ENCODE measurements at regions not wholly inside any gene's neighbourhood (a gene's known extent, or its start where the extent isn't known, plus 50 kb on each side); places are given as distances from the start of the nearest gene placed in this dataset.

- DNase-seq = no peak
These were observed 670.6 kb downstream of the PTPRU start for GRCh38 chr1:29906927-29907326.

DNA sequence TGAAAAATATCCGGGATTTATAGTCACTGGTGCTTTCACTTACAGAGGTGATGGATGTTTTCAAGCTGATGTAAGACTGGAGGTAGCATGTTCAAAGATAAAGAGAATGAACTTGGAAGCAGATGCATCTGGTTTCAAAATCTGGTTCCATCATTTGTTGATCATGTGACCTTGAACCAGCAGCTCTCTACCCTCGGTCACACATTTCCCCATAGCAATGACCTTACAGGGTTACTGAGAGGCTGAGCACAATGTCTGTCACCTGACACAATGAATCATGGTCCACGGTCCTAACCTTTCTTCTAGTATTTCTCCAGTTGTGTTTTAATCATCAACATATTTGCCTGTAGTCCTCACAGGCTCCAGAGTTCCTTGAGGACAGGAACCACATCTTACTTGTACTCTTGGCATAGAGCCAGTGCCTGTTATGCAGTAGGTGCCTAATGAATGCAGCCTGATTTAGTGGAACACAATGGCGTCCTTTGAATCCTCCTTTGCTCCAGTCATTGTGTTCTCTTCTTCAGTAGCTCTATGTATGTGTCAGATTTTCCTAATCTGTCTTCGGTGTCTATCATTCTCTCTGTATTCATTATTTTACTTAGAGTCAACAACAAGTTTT is 667.3 kb downstream of the PTPRU start:
- no peak for DNase-seq

GRCh38 chr1:29901624-29902325 is 665.5 kb downstream of the PTPRU start:
- DNase-seq = no peak

GRCh38 chr1:29900712-29901111 is 664.4 kb downstream of the PTPRU start:
- DNase-seq = no peak

- DNase-seq = no peak
These were observed 663.9 kb downstream of the PTPRU start for GRCh38 chr1:29900104-29900679.

GRCh38 chr1:29896791-29897714 is 660.7 kb downstream of the PTPRU start:
- DNase-seq = peak; percentile 8

GRCh38 chr1:29896300-29896699 is 660.0 kb downstream of the PTPRU start:
- no peak for DNase-seq

DNA sequence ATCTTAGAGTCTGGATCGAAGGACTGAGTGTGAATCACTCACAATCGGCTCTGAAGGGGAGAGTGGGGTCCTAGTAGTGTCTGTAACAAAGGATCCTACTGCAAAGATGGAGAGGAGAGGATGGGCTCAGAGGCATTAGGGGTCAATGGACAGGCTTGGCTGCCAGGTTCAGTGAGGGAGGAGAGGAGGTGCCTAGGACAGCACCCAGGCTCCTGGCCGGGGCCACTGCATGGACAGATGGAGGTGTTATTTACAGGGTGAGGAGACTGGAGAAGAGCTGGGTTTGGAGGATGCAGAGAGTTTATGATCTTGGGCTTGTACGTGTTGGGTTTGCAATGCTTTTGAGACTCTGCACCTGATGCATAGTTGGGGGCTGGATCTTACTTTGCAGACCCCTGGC is 658.9 kb downstream of the PTPRU start:
- DNase-seq = no peak

DNA sequence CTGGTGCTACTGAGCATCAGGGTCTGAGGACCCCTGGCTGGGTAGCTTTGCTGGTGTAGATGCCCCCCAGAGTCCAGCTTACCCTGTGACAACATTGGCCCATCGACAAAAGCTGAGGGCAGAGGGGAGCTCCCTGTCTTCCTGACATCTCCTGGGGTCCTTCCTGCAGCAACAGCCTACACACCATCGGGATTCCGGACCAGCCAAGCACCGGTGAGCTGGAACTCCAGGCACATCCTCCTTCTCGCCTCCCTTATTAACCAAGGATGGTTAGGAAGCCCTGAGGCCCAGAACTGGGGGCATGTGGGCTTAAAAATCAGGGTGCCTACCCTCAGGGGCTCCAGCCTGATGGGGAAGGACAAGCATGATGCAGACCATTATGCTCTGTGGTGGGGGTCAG is 658.0 kb downstream of the PTPRU start:
- DNase-seq = no peak

DNA sequence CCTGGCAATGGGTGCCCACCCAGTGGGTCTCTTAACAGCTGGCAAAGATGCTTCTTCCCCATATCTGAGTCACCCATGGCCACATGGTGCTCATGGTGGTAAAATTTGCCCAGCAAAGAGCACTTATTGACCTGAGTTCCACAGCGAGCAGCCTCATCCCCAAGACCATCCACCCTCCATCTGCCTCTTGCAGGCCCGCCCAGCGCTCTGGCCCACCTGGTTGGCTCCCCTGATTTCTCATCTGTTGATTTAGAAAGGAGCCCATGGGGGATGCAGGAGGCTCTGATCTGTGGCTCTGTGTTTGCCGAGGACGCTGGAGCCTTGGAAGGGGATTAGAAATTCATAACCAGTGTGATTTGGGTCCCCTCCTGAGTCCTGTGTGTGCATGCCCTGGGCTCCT is 657.5 kb downstream of the PTPRU start:
- DNase-seq = no peak

DNA sequence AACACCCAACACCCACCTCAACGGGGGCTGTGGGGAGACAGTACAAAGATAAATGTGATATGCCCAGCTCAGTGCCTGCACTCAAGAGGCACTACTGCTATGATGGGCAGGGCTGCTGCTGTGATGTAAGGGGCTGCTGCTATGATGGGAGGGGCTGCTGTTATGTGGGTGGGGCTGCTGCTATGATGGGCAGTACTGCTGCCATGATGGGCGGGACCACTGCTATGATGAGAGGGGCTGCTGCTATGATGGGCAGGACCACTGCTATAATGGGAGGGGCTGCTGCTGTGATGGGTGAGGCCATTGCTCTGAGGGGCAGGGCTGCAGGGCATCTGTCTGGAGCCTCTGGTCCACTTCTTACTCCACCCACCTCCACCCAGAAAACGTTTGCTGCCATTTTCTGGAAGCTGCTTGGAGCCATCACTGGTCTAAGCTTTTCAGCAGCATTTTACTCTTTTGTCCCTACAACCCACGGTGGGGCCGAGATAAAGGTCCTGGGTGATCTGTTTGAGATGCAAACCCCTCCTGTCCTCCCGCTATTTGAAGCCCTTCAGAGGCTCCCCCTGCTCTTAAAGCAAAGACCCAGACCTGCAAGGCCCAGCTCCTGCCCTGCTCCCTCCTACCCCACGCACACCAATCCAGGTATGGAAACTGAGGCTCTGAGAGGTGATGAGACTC is 656.9 kb downstream of the PTPRU start:
- DNase-seq = peak; percentile 3

DNA sequence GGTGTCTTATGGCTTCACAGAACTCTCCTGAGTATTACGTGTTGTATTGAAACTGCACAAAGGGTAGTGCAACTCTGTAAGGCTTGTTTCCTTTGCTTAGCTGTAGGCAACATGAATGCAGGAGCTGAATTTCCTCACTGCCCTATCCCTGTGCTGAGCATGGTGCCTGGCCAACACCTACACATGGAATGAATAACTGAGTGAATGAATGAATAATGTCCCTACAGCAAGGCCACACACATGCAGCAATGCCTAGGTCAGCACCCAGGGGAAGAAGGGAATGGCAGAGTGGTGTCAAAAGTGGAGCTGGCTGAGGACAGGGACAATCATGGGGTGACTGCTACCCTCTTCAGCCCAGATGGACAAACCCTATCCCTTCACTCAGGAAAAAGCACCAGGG is 655.9 kb downstream of the PTPRU start:
- no peak for DNase-seq

DNA sequence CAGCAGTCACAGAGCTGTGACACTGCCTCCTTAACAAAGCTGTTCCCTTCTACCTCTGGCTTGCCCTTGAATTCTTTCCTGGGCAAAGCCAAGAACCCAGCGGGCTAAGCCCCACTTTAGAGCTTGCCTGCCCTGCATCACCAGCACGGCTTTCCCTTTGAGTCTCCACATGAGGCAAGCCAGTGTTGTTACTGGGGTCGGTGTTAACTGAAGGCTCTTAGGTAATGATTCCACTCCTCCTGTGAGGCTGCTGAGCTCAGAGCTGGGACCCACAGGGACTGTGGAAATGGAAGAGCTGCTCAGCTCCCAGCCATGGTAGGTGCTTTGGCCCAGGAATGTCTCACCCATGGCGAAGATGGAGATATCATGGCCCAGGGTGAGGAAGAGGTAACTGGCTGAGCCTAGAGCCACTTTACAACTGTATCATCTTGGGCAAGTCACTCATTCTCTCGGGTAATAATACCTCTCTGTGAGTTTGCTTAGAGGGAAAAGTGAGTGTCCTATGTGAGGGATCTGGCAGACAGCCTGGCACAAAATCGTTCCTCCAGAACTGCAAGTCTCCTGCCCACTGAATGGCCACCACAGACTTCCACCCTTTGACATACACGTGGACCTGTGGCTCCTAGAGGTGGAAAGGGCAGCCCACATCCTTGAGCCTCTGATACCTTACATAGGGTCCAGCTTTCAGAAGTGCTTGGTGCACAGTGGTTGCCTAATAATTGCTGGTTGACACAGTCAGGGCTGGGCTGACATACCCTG is 654.1 kb downstream of the PTPRU start:
- DNase-seq = no peak

GRCh38 chr1:29889776-29890175 is 653.5 kb downstream of the PTPRU start:
- DNase-seq = no peak

DNA sequence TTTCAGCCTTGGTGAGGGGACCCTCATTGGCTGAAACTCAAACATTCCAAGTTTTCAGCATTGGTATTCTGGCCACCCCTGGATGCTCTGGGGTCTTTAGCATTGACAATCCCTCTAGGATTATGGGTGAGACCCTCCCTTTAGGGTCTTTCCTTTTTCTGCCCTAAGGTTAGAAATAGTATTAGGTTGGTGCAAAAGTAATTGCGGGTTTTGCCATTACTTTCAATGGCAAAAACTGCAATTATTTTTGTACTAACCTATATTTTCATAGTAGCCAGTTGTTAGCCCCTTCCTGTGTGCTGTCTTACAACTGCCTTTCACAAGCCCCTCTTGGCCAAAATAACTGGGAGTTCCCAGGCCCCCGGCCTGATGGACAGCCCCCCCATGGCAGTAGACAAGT is 648.4 kb downstream of the PTPRU start:
- DNase-seq = no peak

DNA sequence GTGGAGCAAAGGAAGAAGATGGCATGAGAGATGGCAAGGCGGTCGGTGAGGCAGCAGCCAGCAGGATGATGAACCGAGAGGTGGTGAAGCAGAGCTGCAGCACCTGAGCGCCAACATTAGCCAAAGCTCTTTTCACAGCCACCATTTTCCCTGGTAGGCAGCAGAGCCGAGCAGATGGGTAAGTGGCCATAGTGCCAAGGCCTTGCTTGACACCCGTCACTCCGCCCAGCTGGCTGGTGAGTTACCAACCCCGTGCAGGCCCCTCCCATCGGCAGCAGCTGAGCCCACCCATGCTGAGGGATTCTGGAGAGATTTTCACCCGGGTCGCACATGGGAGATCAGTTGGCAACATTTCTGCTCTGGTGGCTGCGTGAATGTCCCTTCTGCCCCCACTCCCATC is 647.7 kb downstream of the PTPRU start:
- no peak for DNase-seq

DNA sequence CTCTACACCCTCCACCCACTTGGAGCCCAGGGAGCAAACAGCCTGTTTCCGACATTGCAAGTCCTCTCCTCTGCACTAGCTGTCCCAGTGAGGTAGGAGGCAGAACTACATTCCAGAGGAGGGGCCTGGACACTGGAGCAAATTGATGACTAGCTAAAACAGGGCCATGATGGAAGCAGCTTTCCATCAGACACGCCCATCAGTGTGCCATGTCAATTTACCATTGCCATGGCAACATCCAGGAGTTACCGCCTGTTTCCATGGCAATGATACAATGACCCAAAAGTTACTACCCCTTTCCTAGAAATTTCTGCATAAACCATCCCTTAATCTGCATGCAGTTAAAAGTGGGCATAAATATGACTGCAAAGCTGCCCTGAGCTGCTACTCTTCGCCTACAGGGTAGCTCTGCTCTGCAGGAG is 647.1 kb downstream of the PTPRU start:
- no peak for DNase-seq

- DNase-seq = no peak
These were observed 644.2 kb downstream of the PTPRU start for GRCh38 chr1:29880556-29880955.

DNA sequence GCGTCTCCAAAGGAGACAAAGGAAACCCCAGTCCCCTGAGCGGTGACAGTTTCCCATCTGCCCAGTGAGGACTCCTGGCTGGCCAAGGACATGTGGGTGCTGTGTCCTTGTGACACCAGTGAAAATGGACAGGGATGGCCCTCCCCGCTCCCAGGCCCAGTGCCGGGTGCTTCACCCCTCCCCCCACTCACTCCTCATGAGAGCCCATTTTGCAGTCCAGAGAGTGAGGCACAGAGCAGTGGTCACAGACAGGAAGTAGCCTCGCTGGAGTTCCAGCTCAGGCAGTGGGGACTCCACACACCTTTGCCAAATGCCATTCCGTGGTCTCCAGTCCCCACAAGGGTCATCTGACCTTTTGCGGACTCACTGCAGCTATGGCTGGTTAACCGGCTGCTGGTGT is 642.9 kb downstream of the PTPRU start:
- no peak for DNase-seq

DNA sequence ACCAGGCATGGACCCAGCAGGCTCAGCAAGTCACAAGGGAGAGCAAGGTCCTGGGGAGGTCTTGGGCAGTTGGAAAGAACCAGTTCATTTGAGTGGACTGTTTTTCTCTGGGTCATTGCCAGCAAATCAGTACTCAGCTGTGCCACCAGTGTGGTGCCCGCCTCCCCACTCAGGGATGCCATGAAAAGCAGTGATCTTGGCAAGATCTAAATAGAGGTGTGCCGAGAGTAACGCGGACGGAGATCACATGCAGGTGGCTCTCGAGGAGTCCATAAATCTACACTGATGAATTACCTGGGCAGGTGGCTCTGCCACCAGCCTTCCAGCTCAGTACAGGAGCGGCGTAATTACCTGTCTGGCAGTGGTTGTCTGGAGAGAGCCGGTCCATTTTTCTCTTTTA is 642.2 kb downstream of the PTPRU start:
- no peak for DNase-seq

GRCh38 chr1:29876902-29877301 is 640.6 kb downstream of the PTPRU start:
- DNase-seq = peak; percentile 20

DNA sequence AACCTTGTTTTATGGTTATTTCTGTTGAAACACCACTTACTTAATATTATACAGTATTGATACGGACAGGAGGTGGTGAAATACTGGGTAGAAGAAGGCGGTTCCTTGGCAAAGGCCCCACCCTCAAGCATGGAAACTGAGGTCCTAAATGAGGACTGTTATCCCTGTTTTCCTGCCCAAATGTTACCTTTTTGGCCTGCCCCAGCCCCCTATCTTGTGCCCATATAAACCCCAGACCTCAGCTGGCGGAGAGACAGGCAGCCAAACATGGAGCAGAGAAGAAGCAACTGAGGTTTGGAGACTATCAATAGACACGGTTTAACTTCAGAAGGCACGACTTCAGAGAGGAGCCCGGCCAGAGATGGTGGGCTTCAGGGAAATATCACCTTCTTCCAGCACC is 640.1 kb downstream of the PTPRU start:
- DNase-seq = no peak

All from hematopoietic multipotent progenitor cell treated with erythropoietin and hydrocortisone succinate and interleukin-3 and kit ligand, for 4 days (in vitro differentiated cells).